Progenitor cell of endocrine pancreas (in vitro differentiated cells): ENCODE measurements at regions not wholly inside any gene's neighbourhood (a gene's known extent, or its start where the extent isn't known, plus 50 kb on each side); places are given as distances from the start of the nearest gene placed in this dataset.
A peak's percentile ranks its signal among the peaks of the same experiment; 100 is the strongest.

Experiments
- DNase-seq: peaks from one replicate; pipeline ENCODE4 v3.0.0; 2021; ENCODE audit warnings: low spot score; ENCODE audit not compliant: unreplicated experiment
- H3K27ac Mint-ChIP-seq: 2 replicates; pipeline ENCODE4 v1.8.0; 2021; ENCODE audit warnings: mild to moderate bottlenecking, moderate library complexity, mixed read lengths
- H3K27me3 Mint-ChIP-seq: 2 replicates; pipeline ENCODE4 v1.8.0; 2021; ENCODE audit warnings: mixed read lengths
- H3K36me3 Mint-ChIP-seq: 2 replicates; pipeline ENCODE4 v1.8.0; 2022; ENCODE audit warnings: mixed read lengths; ENCODE audit not compliant: insufficient read depth
- H3K4me1 Mint-ChIP-seq: 2 replicates; pipeline ENCODE4 v1.8.0; 2021; ENCODE audit warnings: low read depth, mixed read lengths
- H3K4me3 Mint-ChIP-seq: 2 replicates; pipeline ENCODE4 v1.8.0; 2021; ENCODE audit warnings: low read depth, mild to moderate bottlenecking, moderate library complexity, mixed read lengths
- H3K9me3 Mint-ChIP-seq: 2 replicates; pipeline ENCODE4 v1.8.0; 2021; ENCODE audit warnings: low read depth, mixed read lengths
- CTCF ChIP-seq: fragments of 200-600 bp; sonication (generic); IDR thresholded peaks from one replicate; pipeline ENCODE4 v1.5.0; 2021; ENCODE audit warnings: antibody characterized with exemption, mild to moderate bottlenecking; ENCODE audit not compliant: unreplicated experiment

GRCh38 chr3:147613725-147614124, 204.6 kb downstream of the ZIC1 start:
- Mint-ChIP-seq H3K27ac (no peak overlapping the region), H3K36me3 (no peaks in the 10 kb centered on the region), H3K9me3 (no peaks in the 10 kb centered on the region), H3K4me1 (no peaks in the 10 kb centered on the region), H3K27me3 (peaks cover 2% of the 10 kb centered on the region), H3K4me3 (no peak overlapping the region)
- no peak for TF ChIP-seq CTCF
- DNase-seq: no peak

- H3K4me3 Mint-ChIP-seq: no peak overlapping the region
Measured at GRCh38 chr3:147614210-147614609, 205.0 kb downstream of the ZIC1 start.

GRCh38 chr3:147615035-147615434, 205.9 kb downstream of the ZIC1 start:
- no peak for DNase-seq
- Mint-ChIP-seq H3K4me1 (no peaks in the 10 kb centered on the region), H3K27me3 (peaks cover 2% of the 10 kb centered on the region), H3K36me3 (no peaks in the 10 kb centered on the region), H3K27ac (no peak overlapping the region), H3K9me3 (no peaks in the 10 kb centered on the region), H3K4me3 (no peak overlapping the region)
- no peak for TF ChIP-seq CTCF

More at GRCh38 chr3:147614210-147614609, 205.0 kb downstream of the ZIC1 start:
- Mint-ChIP-seq H3K27ac (no peak overlapping the region), H3K4me1 (no peaks in the 10 kb centered on the region), H3K9me3 (no peaks in the 10 kb centered on the region), H3K27me3 (peaks cover 2% of the 10 kb centered on the region), H3K36me3 (no peaks in the 10 kb centered on the region)
- no peak for DNase-seq
- no peak for TF ChIP-seq CTCF

GRCh38 chr3:147616998-147617619, 207.9 kb downstream of the ZIC1 start:
- H3K27ac Mint-ChIP-seq: no peak overlapping the region
- no peaks in the 10 kb centered on the region for H3K4me1 Mint-ChIP-seq
- TF ChIP-seq CTCF: peak; percentile 72
- H3K9me3 Mint-ChIP-seq: no peaks in the 10 kb centered on the region
- peaks cover 2% of the 10 kb centered on the region for H3K27me3 Mint-ChIP-seq
- no peak for DNase-seq
- no peak overlapping the region for H3K4me3 Mint-ChIP-seq
- no peaks in the 10 kb centered on the region for H3K36me3 Mint-ChIP-seq

- Mint-ChIP-seq H3K27ac (no peak overlapping the region), H3K9me3 (no peaks in the 10 kb centered on the region), H3K36me3 (no peaks in the 10 kb centered on the region), H3K4me1 (no peaks in the 10 kb centered on the region), H3K27me3 (peaks cover 2% of the 10 kb centered on the region), H3K4me3 (no peak overlapping the region)
- TF ChIP-seq CTCF: no peak
- DNase-seq: no peak
Measured at GRCh38 chr3:147618691-147619090, 209.5 kb downstream of the ZIC1 start.
